Sigmoid colon (tissue), 4 donors: ENCODE measurements at regions not wholly inside any gene's neighbourhood (a gene's known extent, or its start where the extent isn't known, plus 50 kb on each side); places are given as distances from the start of the nearest gene placed in this dataset.

ENCODE experiments used
- CTCF ChIP-seq, 4 experiments: fragments of 450-650 bp in 3 of 4; fragments of 200-600 bp in 1 of 4; IDR thresholded peaks; one replicate each; pipeline ENCODE4 v1.5.1; 2016 to 2019; ENCODE audit warnings: antibody characterized with exemption in 4 of 4, mild to moderate bottlenecking in 3 of 4, moderate library complexity in 2 of 4
- EP300 ChIP-seq, 4 donors: sonication (generic); formaldehyde crosslinking; IDR thresholded peaks; one replicate each; pipeline ENCODE4 v1.6.1; 2017; ENCODE audit warnings: antibody characterized with exemption in 4 of 4
- POLR2A ChIP-seq, 2 donors: fragments of 450-650 bp; IDR thresholded peaks; one replicate each; pipeline ENCODE4 v1.6.1; 2016; ENCODE audit warnings: antibody characterized with exemption in 2 of 2, mild to moderate bottlenecking in 2 of 2, moderate library complexity in 2 of 2
- POLR2AphosphoS5 ChIP-seq, 4 donors: sonication (generic); formaldehyde crosslinking; IDR thresholded peaks; one replicate each; pipeline ENCODE4 v1.6.1; 2017; ENCODE audit warnings: antibody characterized with exemption in 4 of 4

GRCh38 chr2:30363406-30363805, 83.6 kb upstream of the LCLAT1 start:
- TF ChIP-seq CTCF (IDR thresholded peaks at IDR 0.05) (no peak), POLR2AphosphoS5 (IDR thresholded peaks at IDR 0.05) (no peak), POLR2A (IDR thresholded peaks at IDR 0.05) (no peak), EP300 (IDR thresholded peaks at IDR 0.05) (no peak)
